ENCODE measurements at regions not wholly inside any gene's neighbourhood (a gene's known extent, or its start where the extent isn't known, plus 50 kb on each side); places are given as distances from the start of the nearest gene placed in this dataset.

- no peak for DNase-seq (ENCODE audit: low read depth in 4 of 4, low spot score in 3 of 4)
Measured at GRCh38 chr5:172570594-172571334, 70.3 kb upstream of the NEURL1B start.

- DNase-seq (ENCODE audit: low read depth in 4 of 4, low spot score in 3 of 4) = no peak
Measured at GRCh38 chr5:172569861-172570558, 71.1 kb upstream of the NEURL1B start.

- DNase-seq (ENCODE audit: low read depth in 4 of 4, low spot score in 3 of 4) = no peak
Measured at GRCh38 chr5:172568308-172568910, 72.7 kb upstream of the NEURL1B start.

GRCh38 chr5:172567843-172568242 lies 73.2 kb upstream of the NEURL1B start:
- no peak for DNase-seq (ENCODE audit: low read depth in 4 of 4, low spot score in 3 of 4)

DNA sequence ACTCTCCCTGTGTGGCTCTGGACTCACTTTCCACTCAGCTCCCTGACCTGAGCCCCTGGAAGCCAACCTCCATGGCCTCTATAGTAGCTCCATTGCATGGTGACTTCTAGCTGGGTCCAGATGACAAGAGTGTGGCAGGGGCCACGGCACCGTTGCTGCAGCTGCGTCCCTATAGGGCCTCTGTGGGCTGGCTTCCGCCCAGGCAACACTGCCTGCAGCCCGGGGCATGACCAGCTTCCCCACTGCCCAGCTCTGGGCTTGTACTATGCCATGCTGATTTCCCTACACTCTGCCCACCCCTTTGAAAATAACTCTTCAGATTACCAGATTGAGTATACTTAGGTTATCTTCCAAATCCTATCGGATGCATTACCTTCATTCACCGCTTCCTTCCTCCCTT lies 73.8 kb upstream of the NEURL1B start:
- DNase-seq (ENCODE audit: low read depth in 4 of 4, low spot score in 3 of 4) = no peak

DNA sequence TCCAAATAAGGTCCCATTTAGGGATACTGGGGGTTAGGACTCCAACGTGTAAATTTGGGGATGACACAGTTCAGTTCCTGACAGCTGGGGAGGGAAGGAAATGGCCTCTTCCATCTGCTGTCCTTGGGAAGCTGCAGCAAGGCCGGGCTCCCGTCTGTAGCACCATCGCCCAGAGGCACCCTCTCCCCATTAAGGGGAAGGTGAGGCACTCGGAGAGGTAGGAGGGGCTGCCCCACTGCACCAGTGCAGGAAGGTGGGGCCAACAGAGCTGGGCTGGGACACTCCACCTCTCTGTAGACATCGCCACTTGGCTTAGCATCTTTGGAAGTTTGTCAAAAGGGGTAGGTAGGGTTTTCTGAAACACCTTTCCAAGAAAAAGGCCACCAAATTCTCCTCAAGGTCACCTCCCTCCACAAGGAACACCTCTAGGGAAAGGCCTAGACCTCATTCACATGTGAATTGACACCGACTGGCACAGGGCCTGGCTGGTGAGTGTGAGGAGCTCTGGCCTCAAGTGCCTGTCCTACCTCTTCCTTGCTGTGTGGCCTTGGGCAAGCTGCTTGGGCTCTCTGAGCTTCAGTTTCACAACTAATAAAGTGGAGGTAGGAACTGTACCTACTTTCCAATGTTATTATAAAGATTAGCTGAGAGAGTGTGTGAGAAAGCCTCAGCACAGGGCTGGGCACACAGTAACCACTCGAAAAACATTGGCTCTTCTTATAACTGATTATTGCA lies 75.0 kb upstream of the NEURL1B start:
- no peak for DNase-seq (ENCODE audit: low read depth in 4 of 4, low spot score in 3 of 4)

DNA sequence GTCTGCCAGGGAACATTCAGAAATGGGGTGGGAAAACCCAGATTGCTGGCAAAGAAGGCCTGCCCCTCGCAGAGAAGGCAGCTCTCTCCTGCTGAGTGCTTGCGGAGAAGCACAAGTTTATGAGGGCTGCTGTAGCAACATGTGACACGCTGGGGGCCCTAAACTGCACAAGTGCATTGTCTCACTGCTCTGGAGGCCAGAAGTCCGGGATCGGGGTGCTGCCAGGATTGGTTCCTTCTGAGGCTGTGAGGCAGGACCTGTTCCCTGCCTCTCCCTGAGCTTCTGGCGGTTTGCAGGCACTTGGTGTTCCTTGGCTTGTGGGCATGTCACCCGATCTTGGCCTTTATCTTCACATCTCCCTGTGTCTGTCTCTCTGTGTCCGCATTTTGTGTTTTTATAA lies 75.6 kb upstream of the NEURL1B start:
- DNase-seq (ENCODE audit: low read depth in 4 of 4, low spot score in 3 of 4) = no peak

DNA sequence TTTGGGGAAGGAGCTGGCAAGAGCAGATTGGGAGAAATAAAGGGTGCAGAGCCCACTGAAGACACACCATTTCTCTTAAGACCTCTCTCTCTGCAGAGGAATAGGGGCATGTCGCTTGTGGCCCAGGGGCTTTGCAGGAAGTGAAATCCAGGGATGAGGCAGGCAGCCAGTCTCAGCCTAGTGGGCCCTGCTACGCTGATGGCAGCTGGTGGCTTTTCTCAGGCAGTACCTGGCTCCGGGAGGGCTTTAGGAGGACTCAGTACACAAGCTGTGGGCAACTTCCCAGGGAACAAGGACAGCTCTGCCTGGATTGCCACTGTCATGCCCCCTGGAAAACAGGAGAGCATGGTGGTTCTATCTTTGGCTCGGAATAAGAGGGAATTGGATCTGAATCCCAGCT lies 76.2 kb upstream of the NEURL1B start:
- no peak for DNase-seq (ENCODE audit: low read depth in 4 of 4, low spot score in 3 of 4)

DNA sequence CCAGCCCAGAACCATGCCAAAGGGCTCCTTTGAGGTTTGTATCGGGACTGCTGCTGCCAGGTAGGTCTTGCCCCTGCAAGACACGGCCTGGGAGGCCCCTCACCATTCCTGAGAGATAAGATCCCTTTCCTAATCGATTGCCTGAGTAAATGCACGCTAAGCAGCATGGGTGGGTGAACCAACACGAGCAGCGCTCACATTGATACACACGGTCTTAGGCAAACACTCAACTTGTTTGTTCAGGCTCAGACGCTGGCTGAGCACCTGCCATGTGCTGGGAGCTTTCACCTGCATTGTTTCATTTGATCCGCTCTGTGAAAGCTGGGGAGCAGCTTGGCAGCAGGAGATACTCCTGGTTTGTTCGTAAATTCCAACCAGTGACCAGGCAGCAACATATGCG lies 76.9 kb upstream of the NEURL1B start:
- DNase-seq (ENCODE audit: low read depth in 4 of 4, low spot score in 3 of 4) = no peak

GRCh38 chr5:172562443-172562842 lies 78.6 kb upstream of the NEURL1B start:
- DNase-seq (ENCODE audit: low read depth in 4 of 4, low spot score in 3 of 4) = no peak

DNA sequence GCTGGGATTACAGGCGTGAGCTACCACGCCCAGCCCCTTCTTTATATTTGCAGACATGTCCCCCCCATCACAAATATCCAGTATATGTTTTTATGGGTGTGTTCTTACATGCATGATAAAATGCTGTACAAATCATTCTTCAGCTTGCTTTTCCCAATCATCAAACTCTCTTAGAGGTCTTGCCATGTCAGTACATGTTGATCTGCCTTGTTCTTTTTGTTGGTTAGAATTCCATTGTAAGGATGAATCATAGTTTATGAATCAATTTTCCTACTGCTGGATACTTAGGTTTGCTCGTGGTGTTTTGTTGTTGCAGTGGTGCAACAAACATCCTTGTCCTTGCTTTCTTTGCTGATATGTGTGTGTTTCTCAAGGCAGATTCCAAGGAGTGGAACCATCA lies 79.9 kb upstream of the NEURL1B start:
- no peak for DNase-seq (ENCODE audit: low read depth in 4 of 4, low spot score in 3 of 4)

GRCh38 chr5:172559004-172559932 lies 81.8 kb upstream of the NEURL1B start:
- DNase-seq (ENCODE audit: low read depth in 4 of 4, low spot score in 3 of 4) = peak; percentile 70 to 88 (median 78)

DNA sequence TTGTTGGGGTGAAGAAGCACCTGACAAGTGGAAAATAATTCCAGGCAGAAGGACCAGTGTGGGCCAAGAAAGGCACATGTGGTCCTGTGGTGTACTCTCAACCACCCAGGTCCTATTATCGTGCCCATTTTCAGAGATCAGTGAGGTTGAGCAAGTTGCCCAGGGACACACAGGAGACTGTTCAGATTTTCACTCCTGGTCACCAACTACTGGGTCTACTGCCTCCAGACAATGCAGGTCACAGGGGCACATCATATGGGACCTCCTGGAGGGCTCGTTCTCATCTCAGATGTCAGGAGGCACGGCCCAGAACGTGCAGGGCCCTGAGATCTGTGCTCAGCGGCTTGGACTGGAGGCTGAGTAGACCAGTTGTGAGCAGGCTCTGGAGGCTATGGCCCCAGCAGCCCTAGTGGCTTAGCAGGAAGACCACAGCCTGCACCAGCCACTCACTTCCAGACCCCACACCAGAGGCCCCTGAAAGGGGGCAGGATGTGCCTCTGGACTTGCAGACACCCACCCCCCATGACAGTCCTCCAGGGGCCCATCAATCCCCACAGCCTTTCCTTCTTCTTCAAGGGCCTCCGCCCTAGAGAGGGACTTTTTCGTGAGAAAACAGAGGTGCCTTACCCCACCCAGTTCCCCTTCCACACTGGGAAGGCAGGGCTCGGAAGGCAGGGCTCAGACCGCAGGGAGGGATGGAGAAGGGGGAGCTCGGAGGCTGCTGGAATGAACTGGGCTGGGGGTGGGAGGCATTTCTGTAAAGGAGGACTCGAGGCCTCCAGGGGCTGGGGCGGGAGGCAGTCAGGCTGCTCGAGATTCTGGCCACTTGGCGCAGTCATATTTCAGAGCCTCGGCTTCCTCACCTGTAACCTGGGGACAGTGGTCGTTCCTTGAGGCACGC lies 82.7 kb upstream of the NEURL1B start:
- no peak for DNase-seq (ENCODE audit: low read depth in 4 of 4, low spot score in 3 of 4)

DNA sequence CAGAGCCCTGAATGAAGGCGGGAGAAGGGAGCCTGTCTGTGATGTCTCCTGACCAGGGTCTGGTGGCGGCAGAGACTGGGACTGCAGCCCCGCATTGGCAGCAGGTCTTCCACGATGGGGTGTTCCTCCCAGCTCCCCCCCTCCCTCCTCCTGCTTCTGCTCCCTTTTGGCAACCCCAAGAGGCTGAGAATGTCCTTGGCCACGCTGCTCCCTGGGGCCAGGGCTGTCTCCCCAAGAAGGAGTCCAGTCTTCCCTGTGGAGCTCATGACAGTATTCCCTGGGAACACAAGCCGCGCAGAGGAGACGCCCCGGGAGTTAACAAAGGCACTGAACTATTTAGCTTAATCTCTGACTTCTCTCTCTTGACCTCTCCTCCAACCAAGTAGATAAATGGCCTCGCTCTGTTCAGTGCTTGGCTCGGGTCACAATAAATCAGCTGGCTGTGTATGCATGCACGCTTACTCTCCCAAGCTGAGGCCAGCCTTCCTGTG lies 84.0 kb upstream of the NEURL1B start:
- peak in 2 of 4 donors; percentile 50 for DNase-seq (ENCODE audit: low read depth in 4 of 4, low spot score in 3 of 4)

DNA sequence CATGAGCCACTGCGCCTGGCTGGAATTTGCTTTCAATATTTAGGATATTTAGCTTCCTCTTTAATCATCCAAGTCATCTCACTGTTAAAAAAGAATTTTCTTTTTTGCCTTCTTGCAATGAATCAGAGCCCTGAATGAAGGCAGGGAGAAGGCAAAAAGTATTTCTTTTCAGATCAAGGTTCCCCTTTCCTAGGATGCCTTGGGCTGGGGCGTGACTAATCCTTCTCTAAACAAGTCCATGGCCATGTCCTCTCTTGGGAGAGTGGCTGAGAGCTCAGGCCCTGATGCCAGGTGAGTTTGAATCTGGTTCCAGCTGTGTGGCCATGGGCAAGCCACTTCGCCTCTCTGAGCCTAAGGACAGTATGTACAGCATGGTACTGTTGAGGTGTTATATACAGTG lies 84.8 kb upstream of the NEURL1B start:
- no peak for DNase-seq (ENCODE audit: low read depth in 4 of 4, low spot score in 3 of 4)

DNA sequence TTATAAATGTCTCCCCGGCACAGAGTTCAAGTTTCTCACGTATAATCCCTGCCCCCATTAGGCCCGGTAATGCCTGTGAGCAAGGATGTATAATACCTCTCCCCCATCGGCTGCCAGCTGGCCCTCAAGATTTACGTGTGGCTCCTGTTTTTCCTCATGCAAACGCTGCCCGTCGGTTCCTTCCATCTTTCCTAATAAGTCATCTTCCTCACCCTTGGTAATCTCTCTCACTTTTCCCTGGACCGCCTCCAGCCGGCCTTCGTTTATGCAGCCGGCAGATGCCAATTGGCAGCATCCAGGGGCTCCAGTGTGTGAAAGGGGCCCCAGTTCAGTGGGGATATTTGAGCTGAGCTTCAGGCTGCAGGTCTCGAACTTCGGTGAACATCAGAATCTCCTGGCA lies 86.5 kb upstream of the NEURL1B start:
- no peak for DNase-seq (ENCODE audit: low read depth in 4 of 4, low spot score in 3 of 4)

DNA sequence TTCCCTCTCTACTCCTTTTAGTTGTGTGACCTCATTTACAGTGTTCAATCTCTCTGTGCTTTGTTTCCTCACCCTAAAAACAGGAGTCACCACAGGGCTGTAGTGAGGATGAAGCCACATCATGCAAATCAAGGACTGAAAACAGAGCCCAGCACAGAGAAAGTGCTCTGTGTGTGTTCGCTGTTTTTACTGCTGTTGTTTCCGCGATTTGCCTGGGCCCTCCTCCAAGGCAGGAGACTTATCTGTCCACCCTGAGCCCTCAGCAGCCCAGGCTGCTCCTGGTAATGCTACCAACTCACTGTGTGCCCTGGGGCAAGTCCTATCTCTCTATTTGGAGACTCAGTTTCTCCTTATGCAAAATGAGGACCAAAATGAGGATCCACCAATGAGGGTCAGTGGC lies 87.2 kb upstream of the NEURL1B start:
- no peak for DNase-seq (ENCODE audit: low read depth in 4 of 4, low spot score in 3 of 4)

DNA sequence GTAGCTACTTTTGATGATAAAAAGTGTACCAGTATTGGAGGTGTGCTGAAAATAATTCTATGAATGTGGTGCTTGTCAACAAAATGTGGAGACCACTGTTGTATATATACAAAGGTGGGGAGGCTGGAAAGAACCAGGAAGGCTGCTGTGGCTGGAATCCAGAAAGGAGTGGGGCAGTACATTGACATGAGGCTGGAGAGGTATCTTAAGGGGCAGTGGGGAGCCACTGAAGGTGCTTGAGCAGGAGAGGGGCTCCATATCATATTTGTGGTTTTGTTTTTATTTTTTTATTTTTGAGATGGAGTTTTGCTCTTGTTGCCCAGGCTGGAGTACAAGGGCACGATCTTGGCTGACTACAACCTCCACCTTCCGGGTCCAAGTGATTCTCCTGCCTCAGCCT lies 87.9 kb upstream of the NEURL1B start:
- no peak for DNase-seq (ENCODE audit: low read depth in 4 of 4, low spot score in 3 of 4)

DNA sequence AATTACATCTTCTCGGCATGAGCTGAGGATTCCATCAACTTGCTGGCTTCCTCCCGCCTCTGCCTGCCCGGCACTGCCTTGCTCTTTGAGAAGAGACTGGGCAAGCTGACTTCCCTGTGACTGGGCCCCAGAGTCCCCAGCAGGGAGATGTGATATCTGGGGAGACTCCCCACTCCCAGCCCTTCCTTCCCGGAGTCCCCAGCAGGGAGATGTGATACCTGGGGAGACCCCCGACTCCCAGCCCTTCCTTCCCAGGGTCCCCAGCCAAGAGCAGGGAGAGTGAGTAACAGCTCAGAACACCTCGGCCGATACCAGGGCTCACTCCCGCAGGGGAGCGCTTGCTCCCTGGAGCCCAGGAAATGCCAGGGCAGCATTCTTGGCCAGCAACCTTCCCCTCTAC lies 90.1 kb upstream of the NEURL1B start:
- DNase-seq (ENCODE audit: low read depth in 4 of 4, low spot score in 3 of 4) = no peak

All from left renal pelvis (tissue), 4 donors.